Daoy (cell line): ENCODE measurements at regions not wholly inside any gene's neighbourhood (a gene's known extent, or its start where the extent isn't known, plus 50 kb on each side); places are given as distances from the start of the nearest gene placed in this dataset.
A peak's percentile ranks its signal among the peaks of the same experiment; 100 is the strongest.

ENCODE experiments used
- DNase-seq: peaks from one replicate; pipeline ENCODE4 v3.0.0-alpha.2; 2015; ENCODE audit warnings: low read depth

- no peak for DNase-seq
Measured at GRCh38 chr7:155360495-155361345, 63.0 kb downstream of the INSIG1 start.

- no peak for DNase-seq
Measured at GRCh38 chr7:155361346-155361680, 63.6 kb downstream of the INSIG1 start.

GRCh38 chr7:155361947-155362346 lies 64.3 kb downstream of the INSIG1 start:
- DNase-seq, result no peak

- no peak for DNase-seq
Measured at GRCh38 chr7:155362380-155363145, 64.9 kb downstream of the INSIG1 start.

- DNase-seq, result no peak
Measured at GRCh38 chr7:155363146-155363539, 65.5 kb downstream of the INSIG1 start.

GRCh38 chr7:155363852-155364600 lies 66.3 kb downstream of the INSIG1 start:
- DNase-seq, result no peak

GRCh38 chr7:155365146-155365874 lies 67.6 kb downstream of the INSIG1 start:
- DNase-seq, result no peak

GRCh38 chr7:155368894-155369600 lies 71.4 kb downstream of the INSIG1 start:
- DNase-seq, result no peak

GRCh38 chr7:155369766-155370165 lies 72.1 kb downstream of the INSIG1 start:
- no peak for DNase-seq

- DNase-seq, result no peak
Measured at GRCh38 chr7:155371331-155371883, 73.7 kb downstream of the INSIG1 start.

- no peak for DNase-seq
Measured at GRCh38 chr7:155371884-155372781, 74.5 kb downstream of the INSIG1 start.

- DNase-seq, result no peak
Measured at GRCh38 chr7:155372782-155373358, 75.2 kb downstream of the INSIG1 start.

- DNase-seq, result no peak
Measured at GRCh38 chr7:155373359-155374273, 75.9 kb downstream of the INSIG1 start.

GRCh38 chr7:155374276-155375252 lies 76.9 kb downstream of the INSIG1 start:
- no peak for DNase-seq

GRCh38 chr7:155375337-155376277 lies 77.9 kb downstream of the INSIG1 start:
- peak; percentile 74 for DNase-seq
